CD4-positive, alpha-beta T cell treated with Interleukin-17A for 4 hours (primary cell): ENCODE measurements at regions not wholly inside any gene's neighbourhood (a gene's known extent, or its start where the extent isn't known, plus 50 kb on each side); places are given as distances from the start of the nearest gene placed in this dataset.

Experiments used
- DNase-seq: peaks from one replicate; pipeline ENCODE4 v3.0.0-alpha.2; 2020; ENCODE audit warnings: mixed read lengths

DNA sequence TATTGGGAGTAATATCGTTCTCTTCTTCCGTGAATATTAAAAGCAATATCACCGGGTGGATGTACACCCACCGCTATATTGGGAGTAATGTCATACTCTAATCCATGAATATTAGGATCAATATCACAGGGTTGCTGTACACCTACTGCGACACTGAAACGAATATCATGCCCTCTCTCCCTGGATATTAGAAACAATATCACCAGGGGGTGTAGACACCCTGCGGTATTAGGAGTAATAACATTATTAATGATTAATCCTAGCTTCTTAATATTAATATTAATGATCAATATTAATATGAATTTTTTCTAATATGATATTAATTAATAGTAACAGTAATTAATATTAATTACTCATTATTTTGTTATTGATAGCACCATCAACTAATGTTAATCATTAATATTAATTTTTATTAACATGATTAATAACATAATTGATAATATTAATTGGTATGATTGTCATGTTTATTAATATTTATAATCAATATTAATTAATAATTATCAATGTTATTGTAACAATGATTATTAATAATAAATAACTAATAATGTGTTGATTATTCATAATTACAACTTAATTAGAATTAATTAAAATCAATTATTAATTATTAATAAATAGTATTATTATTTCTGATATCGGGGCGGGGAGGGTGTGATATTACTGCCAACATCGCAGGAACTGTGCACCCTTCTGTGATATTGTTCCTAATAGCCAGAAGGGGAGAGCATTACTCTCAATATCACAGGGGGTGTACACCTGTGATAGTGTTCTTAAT lies 121.3 kb upstream of the C1GALT1 start:
- no peak for DNase-seq

DNA sequence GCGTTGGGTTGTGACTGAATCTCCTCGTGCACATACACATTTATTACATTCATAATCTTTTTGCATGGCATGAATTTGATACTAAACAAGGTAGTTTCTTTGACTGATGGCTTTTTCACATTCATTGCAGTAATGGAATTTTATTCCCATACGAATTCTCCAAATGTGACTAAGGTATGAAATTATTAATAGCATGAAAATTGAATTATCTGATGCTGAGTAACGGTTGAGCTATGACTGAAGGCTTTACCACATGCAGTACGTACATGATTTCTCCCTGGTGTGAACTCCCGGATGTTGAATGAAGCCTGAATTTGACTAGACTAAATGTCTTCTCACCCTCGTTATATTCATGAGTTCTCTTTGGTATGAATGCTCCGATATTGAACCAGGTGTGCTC lies 104.4 kb upstream of the C1GALT1 start:
- DNase-seq, result no peak

DNA sequence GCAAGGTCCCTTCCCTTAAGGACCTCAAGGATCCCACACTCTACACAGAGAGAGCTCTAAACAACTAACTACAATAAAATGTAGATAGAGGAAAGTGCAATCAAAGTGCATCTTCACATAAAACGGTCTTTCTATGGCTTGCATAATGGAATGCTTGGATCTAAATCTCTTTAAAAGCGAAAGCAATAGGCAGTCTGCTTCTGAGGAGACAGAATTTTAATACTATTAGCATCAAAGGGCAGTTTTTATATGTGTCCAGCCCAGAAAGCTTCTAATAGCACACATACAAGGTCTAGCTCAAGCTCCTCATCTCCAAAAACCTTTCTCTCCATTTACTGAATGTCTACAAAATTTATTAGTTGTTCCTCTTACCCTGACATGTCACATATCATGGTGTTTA lies 101.5 kb upstream of the C1GALT1 start:
- no peak for DNase-seq

DNA sequence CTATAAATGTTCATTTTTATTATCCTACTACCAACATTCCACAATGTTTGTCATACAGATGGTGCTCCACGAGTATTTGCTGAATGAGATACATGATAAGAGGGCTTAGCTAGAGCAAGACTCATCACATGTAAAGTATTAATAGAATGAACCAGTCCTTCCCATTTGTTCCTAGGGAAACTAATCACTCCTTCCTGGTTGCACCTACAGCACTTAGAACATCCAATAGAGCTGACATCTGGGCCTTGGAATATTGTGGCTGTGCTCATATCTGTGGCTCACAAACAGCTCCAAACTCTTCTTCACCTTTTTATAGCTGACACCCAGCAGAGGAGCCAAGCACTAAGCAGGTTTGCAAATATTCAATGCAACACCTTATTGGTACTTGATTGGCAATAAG lies 91.9 kb upstream of the C1GALT1 start:
- DNase-seq, result no peak

DNA sequence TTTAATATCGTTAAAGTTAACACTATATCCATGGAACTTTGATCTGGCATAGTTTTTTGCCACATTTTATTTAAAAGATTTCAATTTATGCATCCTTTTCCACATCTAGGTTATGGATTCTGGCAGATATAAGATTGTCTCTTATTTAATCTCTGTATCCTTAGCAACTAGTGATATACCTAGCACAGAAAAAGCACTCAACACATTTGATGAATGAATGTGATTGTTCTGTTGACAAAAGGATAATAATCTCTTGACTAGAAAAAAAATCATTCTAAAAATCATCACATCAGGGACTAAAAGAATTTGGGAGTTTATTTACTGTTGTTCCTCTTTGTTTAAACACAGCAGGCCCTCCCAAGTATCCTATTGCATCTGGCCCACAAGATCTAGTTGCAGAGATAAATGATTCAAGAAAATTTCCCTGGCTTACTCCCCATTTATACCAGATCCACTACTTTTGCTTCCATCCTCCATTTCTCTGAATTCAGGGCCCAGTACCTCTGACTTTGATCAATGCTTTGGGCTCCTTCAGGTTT lies 84.0 kb upstream of the C1GALT1 start:
- DNase-seq, result no peak

DNA sequence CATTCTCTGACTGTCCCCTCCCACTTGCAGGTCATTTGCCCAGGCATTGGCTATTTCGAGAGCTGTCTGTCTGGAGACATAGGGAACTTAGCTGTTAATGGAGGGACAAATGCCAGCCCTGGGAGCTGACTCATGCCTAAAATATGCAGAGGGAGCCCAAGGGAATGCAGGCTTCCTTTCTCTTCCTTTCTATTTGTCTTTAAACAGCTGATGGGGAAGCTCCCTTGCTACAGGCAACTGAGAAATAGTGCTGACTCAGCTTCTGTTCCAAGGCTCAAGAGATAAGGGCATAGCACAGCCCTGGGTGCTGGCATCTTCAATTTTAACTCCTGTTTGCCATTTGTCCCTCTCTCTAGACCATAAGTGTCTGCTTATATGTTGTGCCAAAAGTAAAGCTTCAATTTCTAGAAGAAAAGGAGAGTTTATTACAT lies 82.7 kb upstream of the C1GALT1 start:
- no peak for DNase-seq

DNA sequence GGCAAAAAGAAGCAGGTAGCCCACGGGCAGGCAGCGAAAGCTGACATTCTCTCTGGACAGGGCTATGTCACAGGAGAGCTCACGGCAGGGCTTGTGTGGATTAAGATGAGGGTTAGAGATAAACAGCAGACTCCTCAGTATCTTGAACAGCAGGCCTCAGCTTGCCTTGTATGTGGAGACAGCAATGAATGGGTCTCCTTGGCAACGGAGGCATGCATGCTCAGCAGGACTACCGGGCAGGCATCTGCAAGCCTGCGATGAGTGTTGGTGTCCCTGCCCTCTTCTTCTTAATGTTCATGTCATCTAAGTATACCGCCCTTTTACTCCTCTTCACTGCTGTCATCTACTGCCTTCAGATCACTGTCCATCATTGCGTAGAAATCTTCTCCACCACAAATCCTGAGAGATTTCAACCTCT lies 81.9 kb upstream of the C1GALT1 start:
- no peak for DNase-seq

DNA sequence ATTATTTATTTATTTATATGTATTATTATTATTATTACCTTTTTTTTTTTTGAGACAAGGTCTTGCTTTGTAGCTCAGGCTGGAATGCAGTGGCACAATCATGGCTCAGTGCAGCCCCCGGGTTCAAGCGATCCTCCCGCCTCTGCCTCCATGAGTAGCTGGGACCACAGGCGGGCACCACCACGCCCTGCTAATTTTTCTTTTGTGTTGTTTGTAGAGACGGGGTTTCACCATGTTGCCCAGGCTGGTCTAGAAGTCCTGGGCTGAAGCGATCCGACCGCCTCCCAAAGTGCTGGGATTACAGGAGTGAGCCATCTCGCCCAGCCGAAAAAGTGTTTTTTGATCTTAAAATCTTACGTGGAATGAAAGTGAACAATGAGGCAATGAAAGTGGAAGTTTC lies 79.4 kb upstream of the C1GALT1 start:
- DNase-seq, result no peak

DNA sequence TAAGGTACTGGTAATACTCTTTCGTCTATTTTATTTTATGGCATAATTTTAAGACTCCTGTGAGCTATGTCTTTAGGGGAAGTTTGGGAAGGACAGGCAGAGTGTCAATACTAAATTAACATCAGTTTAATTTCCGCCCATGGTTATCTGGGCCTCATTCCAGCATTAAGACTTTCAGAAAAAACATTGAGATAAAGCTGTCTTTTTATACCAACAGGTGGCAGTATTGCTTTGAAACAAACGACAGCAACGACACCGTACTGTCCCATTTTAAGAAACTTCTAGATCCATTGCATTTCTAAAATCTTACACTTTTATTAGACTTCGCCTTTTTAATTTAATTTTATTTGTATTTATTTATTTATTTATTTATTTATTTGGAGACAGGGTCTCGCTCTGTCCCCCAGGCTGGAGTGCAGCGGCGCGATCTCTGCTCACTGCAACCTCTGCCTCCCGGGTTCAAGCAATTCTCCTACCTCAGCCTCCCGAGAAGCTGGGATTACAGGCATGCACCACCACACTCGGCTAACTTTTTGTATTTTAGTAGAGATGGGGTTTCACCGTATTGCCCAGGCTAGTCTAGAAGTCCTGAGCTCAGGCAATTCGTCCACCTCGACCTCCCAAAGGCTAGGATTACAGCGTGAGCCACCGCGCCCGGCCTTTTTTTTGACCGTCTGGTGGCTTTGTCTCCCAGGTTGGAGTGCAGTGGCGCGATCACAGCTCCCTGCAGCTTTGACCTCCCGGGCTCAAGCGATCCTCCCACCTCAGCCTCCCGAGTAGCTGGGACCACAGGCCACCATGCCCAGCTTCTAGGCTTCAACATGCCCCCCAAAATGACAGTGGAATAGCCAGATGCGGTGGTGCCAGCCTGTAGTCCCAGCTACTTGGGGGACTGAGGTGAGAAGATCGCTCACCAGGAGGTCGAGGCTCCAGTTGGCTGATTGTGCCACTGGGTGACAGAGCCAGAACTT lies 78.7 kb upstream of the C1GALT1 start:
- DNase-seq, result peak; percentile 7

DNA sequence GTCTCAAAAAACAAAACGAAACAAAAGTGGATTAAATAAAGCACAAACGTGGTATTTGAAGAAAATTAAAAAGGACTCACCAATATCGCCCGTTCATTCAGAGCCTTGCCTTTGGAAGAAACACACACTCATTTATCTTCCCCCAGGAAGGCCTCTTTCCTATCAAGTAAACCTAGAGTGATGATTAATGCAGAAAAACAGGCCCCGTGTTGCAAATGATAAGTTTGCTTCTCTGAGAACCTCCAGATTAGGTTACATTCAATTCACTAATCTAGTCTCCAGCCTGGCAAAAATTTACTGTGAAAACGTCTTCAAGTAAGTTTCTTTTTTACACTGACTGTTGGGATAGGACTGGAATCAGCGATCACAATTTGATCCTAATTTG lies 78.0 kb upstream of the C1GALT1 start:
- DNase-seq, result no peak

DNA sequence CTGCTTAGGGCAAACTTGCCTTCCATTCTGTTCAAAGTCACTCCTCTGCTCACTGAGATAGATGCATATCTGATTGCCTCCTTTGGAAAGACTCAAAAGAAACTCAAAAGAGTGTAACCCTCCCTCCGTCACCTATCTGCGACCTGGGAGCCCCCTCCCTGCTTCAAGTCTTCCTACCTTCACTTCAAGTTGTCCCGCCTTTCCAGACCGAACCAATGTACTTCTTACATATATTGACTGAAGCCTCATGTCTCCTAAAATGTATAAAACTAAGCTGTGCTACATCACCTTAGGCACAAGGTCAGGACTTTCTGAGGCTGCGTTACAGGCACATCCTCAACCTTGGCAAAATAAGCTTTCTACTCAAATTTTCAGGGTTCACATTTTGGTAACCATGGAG lies 77.4 kb upstream of the C1GALT1 start:
- DNase-seq, result no peak

DNA sequence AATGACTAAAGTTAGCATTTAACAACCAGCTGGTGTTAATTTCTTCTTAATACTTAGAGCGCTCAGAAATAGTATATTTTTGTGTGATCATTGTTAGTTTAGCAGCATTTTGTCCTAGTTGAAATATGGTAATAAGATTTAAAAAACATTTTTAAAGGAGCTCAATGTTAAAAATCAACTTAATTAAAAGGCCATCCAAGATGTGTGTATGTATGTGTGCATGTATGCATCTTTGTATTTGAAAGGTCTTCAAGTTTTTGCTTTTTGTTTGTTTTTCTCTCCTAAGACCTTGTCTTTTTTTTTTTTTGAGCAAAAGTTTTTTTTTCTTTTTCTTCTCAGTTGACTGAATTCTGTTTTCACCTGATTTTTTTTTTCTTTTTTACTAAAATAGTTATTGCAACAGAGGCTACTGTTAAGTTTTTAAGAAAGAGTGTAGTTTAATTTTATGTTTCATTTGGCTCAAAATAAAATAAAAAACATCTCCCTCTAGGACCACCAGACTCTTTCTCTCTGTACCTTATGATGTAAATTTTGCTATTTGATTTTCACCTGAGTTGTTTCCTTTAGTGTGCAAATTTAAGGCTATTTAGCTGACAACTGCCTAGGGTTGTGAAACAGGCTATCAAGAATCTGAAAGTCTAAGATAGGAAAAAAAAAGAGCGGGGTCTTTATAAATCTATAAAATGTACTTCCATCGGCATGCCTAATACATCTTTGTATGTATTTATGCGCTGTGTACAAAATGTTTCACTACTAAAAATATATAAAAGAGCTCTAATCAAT lies 76.4 kb upstream of the C1GALT1 start:
- DNase-seq, result no peak

DNA sequence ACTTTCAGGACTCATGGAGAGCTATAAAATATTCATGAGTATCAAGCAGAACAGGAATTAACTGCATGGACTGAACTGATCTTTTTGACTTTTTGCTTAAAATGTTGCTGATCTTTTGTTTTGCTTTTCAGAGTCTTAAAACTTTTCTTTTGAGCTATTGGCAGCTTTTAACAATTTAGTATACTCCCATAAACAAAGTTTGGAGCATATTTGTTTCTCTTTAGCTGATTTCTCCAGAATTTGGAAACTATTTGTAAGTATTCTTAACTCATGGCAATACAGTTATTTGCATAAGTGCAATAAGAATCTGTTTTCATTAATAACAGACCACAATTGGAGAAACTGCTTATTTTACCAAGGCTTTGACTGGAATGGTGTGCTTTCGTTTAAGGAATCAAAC lies 73.4 kb upstream of the C1GALT1 start:
- DNase-seq, result no peak

DNA sequence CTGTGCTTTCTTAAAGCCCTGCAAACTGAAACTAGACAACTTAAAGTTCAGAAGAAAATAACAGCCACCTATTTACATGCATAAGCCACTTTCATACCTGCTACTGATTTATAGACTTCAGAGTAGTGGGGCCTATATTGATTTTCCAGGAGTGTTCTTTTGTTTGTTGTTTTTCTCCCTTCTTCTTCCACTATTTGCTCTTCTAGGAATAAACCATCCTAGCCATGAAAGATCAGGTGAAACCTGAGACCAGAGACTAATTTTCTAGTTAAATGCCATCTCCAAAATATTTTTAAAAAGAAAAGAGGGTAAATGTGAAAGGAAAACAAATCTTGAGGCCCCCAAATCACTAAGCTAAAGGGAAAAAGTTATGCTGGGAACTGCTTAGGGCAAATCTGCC lies 72.4 kb upstream of the C1GALT1 start:
- DNase-seq, result no peak

DNA sequence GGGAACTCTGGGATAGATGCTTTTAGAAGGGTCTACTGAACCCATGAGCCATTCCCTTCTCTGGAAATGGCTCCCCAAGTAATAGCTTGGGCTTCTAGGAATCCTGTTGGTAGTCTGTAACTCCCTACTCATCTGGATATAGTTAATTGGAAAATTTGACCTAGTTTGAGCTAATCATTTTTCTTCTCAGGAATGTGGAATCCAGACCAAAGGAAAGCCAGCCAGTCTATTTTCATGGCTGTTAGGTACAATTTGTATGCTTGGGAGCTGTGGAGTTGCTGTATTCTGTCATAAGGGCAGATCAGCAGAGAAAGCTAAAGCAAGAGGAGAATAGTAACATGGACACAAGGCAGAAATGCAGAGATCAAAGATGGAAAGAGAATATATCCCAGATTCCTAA lies 71.6 kb upstream of the C1GALT1 start:
- no peak for DNase-seq

DNA sequence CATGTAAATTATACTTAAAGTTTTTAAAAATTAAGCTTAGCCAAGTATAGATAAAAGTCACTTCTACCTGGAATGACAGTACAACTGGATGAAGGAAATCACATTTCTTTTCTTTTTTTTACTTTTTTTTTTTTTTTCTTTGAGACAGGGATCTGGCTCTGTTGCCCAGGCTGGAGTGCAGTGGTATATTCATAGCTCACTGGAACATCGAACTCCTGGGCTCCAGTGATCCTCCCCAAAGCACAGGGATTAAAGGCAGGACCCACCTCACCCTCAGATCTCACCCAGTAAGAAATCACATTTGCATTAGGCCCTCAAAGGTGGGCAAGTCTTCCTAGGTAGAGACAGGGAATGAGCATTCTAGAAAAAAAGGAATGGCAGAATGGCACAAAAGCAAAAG lies 69.5 kb upstream of the C1GALT1 start:
- DNase-seq, result no peak

DNA sequence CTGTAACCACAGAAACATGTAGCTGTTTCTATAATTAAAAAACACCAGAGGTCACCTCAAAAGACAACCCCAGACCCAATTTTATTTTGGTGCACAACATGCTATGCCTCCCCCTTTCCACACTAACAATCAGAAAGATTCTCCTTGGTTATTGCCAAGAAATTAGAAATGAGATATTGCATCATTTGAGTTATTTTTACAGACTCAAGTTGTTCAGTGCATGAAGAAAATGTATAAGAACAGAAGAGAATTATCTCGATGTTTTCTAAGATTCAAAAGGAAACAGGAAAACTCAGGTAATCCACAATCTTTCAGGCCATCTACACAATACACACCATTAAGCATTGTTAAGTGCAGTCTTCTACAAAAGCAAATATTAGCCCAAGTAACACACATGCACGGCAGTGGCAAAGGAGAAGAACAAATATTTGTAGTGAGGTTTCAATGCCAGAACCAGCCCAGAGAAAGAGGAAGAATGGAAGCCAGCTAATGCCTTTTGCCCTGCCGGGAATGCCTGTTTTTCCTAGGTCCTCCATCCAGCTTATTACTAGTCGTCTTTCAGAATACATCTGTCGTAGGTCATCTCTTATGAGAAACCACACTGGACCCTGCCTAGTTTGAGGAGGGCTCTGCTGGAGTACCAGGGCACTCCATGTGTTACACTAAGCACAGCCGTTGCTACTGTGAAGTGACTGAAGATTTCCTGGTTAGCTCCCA lies 67.6 kb upstream of the C1GALT1 start:
- no peak for DNase-seq

DNA sequence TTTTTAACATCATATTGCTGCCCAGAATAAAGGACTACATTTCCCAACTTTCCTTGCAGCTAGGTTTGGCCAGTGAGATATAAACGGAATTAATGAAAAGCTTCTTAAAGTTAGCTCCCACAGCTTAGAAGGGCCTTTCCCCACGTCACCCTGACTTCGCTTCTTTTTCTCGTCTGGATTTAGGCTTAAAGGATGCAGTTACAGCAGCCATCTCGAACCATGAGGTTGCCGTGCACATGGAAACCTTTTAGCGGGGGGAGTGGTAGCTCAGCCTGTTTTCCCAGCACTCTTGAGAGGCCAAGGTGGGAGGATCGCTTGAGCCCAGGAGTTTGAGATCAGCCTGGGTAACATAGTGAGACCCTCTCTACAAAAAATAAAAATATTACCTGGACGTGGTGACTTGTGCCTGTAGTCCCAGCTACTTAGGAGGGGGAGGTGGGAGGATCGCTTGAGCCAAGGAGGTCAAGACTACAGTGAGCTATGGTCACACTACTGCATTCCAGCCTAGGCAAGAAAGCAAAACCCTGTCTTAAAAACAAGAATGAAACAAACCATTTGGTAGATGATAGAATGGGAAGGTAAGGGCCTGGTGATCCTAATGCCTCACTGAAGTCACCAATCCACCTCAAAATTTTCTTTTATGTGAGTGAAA lies 64.3 kb upstream of the C1GALT1 start:
- no peak for DNase-seq

DNA sequence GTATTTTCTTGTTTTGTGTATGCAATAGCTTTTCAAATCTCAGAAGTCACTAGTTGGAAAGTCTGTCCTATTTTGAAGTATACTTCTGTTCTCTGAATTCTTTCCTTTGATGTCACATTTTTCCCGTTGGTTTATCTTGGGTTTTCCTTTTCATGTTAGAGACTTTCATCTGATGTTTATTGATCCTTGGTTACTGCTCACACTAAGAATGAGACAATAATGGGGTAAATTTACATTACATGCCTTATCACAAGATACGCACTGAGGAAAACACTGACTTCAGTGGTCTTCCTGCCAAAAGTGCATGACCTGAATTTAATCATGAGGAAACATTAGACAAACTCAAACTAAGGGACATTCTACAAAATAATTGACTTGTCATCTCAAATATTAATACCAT lies 63.5 kb upstream of the C1GALT1 start:
- DNase-seq, result no peak

DNA sequence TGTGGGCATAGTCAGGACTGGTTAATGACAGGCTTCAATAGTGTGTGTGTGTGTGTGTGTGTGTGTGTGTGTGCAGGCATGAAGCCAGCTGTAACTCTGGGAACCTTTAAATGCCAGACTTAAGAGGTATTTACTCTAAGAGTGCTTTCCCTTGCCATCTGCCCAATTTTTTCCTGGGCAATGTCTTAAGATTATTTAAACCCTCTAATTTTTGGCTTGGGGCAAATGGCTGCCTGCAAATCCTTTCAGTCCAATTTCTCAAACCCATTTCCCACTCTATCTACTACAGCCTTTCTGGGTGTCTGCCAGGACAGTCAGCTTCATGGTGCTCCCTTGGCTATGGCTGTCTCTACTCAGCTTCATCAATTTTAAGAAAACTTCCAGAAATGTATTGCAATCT lies 62.6 kb upstream of the C1GALT1 start:
- no peak for DNase-seq

DNA sequence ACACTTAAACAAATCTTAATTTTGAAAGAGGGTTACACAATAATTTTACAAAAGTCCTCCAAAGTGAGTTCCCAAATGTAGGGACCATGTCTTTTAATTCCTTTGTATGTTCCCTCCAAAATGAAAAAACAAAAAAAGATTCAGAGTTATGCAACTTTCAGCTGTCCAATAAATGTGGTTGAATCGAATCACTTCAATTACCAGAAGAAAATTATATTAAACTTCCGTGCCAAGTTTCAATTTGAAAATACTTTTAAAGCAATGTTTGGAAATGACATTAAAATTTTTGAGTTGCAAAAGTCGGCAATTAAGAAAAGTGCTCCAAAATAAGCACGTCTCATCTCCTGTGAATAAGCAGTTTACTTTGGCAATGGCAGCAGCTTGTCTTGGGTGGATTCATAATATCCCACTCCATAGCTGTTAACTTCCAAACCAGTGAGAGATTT lies 60.3 kb upstream of the C1GALT1 start:
- DNase-seq, result no peak
